ENCODE measurements at regions not wholly inside any gene's neighbourhood (a gene's known extent, or its start where the extent isn't known, plus 50 kb on each side); places are given as distances from the start of the nearest gene placed in this dataset.

- peaks cover 1% of the 10 kb centered on the region for H3K9me3 Mint-ChIP-seq
- H3K4me3 Mint-ChIP-seq, result no peak overlapping the region
- no peaks in the 10 kb centered on the region for H3K4me1 Mint-ChIP-seq (ENCODE audit: unreplicated experiment)
- H3K27me3 Mint-ChIP-seq, result no peaks in the 10 kb centered on the region
- no peak for DNase-seq (ENCODE audit: extremely low spot score, unreplicated experiment)
- no peak overlapping the region for H3K27ac Mint-ChIP-seq
- H3K36me3 Mint-ChIP-seq, result no peaks in the 10 kb centered on the region
- TF ChIP-seq CTCF (conservative IDR thresholded peaks at IDR 0.05), result no peak
Measured at GRCh38 chr15:29331071-29331470, 61.4 kb upstream of the NSMCE3 start.

- no peak overlapping the region for H3K4me3 Mint-ChIP-seq
- DNase-seq (ENCODE audit: extremely low spot score, unreplicated experiment), result no peak
- no peaks in the 10 kb centered on the region for H3K36me3 Mint-ChIP-seq
- H3K27ac Mint-ChIP-seq, result no peak overlapping the region
- H3K27me3 Mint-ChIP-seq, result no peaks in the 10 kb centered on the region
- TF ChIP-seq CTCF (conservative IDR thresholded peaks at IDR 0.05), result no peak
- peaks cover 8% of the 10 kb centered on the region for H3K9me3 Mint-ChIP-seq
- H3K4me1 Mint-ChIP-seq (ENCODE audit: unreplicated experiment), result no peaks in the 10 kb centered on the region
Measured at GRCh38 chr15:29324746-29325145, 55.1 kb upstream of the NSMCE3 start.

DNA sequence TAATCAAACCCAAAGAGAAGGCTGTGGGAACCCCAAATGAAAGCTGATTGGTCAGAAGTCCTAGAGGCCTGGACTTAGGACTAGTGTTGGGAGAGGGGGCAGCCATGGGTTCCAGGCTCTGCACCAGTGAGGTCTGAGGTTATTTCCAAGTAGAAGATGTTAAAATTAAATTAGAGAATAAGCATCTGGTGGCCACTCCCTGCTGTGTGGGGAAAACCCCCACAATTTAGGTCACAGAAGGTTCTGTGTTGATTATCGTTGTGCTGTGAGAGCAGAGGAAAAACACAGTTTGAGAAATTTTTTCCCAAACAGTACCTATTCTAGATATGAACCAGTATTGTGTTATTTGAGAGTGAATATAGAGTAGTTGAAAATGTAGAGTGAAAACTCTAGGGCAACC lies 53.9 kb upstream of the NSMCE3 start:
- no peak overlapping the region for H3K4me3 Mint-ChIP-seq
- no peak for DNase-seq (ENCODE audit: extremely low spot score, unreplicated experiment)
- H3K27ac Mint-ChIP-seq, result no peak overlapping the region
- H3K27me3 Mint-ChIP-seq, result no peaks in the 10 kb centered on the region
- no peaks in the 10 kb centered on the region for H3K36me3 Mint-ChIP-seq
- peaks cover 8% of the 10 kb centered on the region for H3K9me3 Mint-ChIP-seq
- no peak for TF ChIP-seq CTCF (conservative IDR thresholded peaks at IDR 0.05)
- no peaks in the 10 kb centered on the region for H3K4me1 Mint-ChIP-seq (ENCODE audit: unreplicated experiment)

GRCh38 chr15:29322415-29322814 lies 52.8 kb upstream of the NSMCE3 start:
- TF ChIP-seq CTCF (conservative IDR thresholded peaks at IDR 0.05), result no peak
- Mint-ChIP-seq H3K4me3 (no peak overlapping the region), H3K9me3 (peaks cover 8% of the 10 kb centered on the region)

GRCh38 chr15:29320420-29320819 lies 50.8 kb upstream of the NSMCE3 start:
- Mint-ChIP-seq H3K27me3 (no peaks in the 10 kb centered on the region), H3K9me3 (peaks cover under 1% of the 10 kb centered on the region), H3K4me1 (ENCODE audit: unreplicated experiment) (no peaks in the 10 kb centered on the region), H3K4me3 (no peak overlapping the region), H3K36me3 (no peaks in the 10 kb centered on the region), H3K27ac (no peak overlapping the region)
- DNase-seq (ENCODE audit: extremely low spot score, unreplicated experiment), result no peak
- TF ChIP-seq CTCF (conservative IDR thresholded peaks at IDR 0.05), result no peak

More at GRCh38 chr15:29322415-29322814, 52.8 kb upstream of the NSMCE3 start:
- no peak overlapping the region for H3K27ac Mint-ChIP-seq
- no peaks in the 10 kb centered on the region for H3K36me3 Mint-ChIP-seq
- H3K27me3 Mint-ChIP-seq, result no peaks in the 10 kb centered on the region
- DNase-seq (ENCODE audit: extremely low spot score, unreplicated experiment), result no peak
- H3K4me1 Mint-ChIP-seq (ENCODE audit: unreplicated experiment), result no peaks in the 10 kb centered on the region

GRCh38 chr15:29319823-29320222 lies 50.2 kb upstream of the NSMCE3 start:
- no peak overlapping the region for H3K27ac Mint-ChIP-seq
- no peaks in the 10 kb centered on the region for H3K9me3 Mint-ChIP-seq
- no peaks in the 10 kb centered on the region for H3K4me1 Mint-ChIP-seq (ENCODE audit: unreplicated experiment)
- no peaks in the 10 kb centered on the region for H3K27me3 Mint-ChIP-seq
- no peak for DNase-seq (ENCODE audit: extremely low spot score, unreplicated experiment)
- no peak for TF ChIP-seq CTCF (conservative IDR thresholded peaks at IDR 0.05)
- no peaks in the 10 kb centered on the region for H3K36me3 Mint-ChIP-seq
- H3K4me3 Mint-ChIP-seq, result no peak overlapping the region

Data from type B pancreatic cell (in vitro differentiated cells).